ENCODE measurements at regions not wholly inside any gene's neighbourhood (a gene's known extent, or its start where the extent isn't known, plus 50 kb on each side); places are given as distances from the start of the nearest gene placed in this dataset.

DNA sequence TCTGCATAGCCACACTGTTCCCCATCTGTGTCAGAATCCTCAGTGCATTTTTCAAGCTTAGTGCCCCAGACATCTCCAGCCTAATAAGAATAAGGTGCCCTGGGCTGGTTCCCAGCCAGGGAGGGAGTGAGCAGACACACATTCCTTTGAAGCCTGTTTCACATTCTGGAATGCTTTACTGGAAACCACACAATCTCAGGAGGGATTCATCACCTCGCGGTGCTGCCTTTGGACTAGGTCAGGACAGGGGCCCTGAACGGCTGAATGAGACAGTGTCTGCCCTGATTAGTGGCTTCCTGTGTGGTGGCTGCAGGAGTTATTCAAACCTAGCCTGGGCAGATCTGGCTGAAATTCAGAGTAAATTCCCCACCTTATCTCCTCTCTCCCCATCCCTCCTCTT, 108.0 kb upstream of the LDAH start:
- Histone ChIP-seq H3K4me1 (ENCODE audit: insufficient read depth, low read length) (peaks cover 17% of the 10 kb centered on the region), H2AFZ (ENCODE audit: low read length) (no peak overlapping the region), H3K9ac (ENCODE audit: insufficient read depth, low read depth, low read length) (no peak overlapping the region), H3K4me3 (replicated peaks in 1 of 3; ENCODE audit: insufficient read depth in 1 of 3, low read depth in 2 of 3, low read length in 3 of 3) (no peak overlapping the region), H3K79me2 (ENCODE audit: insufficient read depth, low read length) (no peaks in the 10 kb centered on the region), H4K20me1 (ENCODE audit: insufficient read depth, low read length) (no peaks in the 10 kb centered on the region), H3K27me3 (ENCODE audit: control insufficient read depth in 1 of 2, insufficient read depth in 2 of 2, low read length in 2 of 2) (peaks cover 0 to under 1% of the 10 kb centered on the region in 2 experiments; a peak in 2 of 5 replicates), H3K9me3 (ENCODE audit: low read length) (peaks cover 16% of the 10 kb centered on the region; the same call in 1 of the 2 replicates), H3K4me2 (ENCODE audit: low read depth, low read length) (no peak overlapping the region), H3K27ac (ENCODE audit: extremely low read length, insufficient read depth, low read length) (no peak overlapping the region), H3K36me3 (replicated peaks in 1 of 2; ENCODE audit: control insufficient read depth in 1 of 2, insufficient read depth in 2 of 2, low read length in 2 of 2) (no peaks in the 10 kb centered on the region)
- WGBS (ENCODE audit: low lambda C conversion rate): 0% methylated on average over 3 of the region's 3 CpGs
- DNase-seq (ENCODE audit: low spot score) (peak; percentile 35), FAIRE-seq (no peak), ATAC-seq (peak; percentile 67)
- ChIA-PET POLR2A (no interaction called here), CTCF (ENCODE audit: low intra/inter-chr PET ratio, low total read pairs) (no interaction called here)
- in situ Hi-C loops (cut with HindIII; ENCODE audit: extremely low pct_ligation_motif_present, low pct_unique_long_range_greater_than_20kb): no loop called here
- BruUV-seq (replicated peaks): no TSS peak
- TF ChIP-seq RFXANK (CRISPR knock-in tag; IDR thresholded peaks at IDR 0.05) (no peak), ZBTB33 (CRISPR knock-in tag; IDR thresholded peaks at IDR 0.05) (peak; percentile 19; the same call in 1 of the 2 replicates)
- intact Hi-C loops (cut with micrococcal nuclease; ENCODE audit: unreplicated experiment): no loop called here

DNA sequence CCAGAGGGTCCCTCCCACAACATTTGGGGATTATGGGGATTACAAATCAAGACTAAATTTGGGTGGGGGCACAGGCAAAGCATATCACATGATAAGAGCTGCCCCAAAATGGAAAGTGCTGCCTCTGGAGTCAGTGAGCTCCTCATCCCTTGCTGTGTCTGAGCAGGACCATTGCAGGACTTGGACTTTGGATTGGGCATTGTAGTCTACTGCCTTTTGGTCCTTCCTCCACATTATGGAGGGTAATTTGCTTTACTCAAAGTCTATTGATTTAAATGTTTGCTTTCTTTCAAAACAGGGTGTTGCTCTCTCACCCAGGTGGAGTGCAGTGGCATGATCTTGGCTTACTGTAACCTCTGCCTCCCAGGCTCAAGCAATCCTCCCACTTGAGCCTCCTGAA, 106.8 kb upstream of the LDAH start:
- H3K9ac ChIP-seq (ENCODE audit: insufficient read depth, low read depth, low read length): no peak overlapping the region
- no peaks in the 10 kb centered on the region for H3K36me3 ChIP-seq (replicated peaks in 1 of 2; ENCODE audit: control insufficient read depth in 1 of 2, insufficient read depth in 2 of 2, low read length in 2 of 2)
- in situ Hi-C loops (cut with HindIII; ENCODE audit: extremely low pct_ligation_motif_present, low pct_unique_long_range_greater_than_20kb) (no loop called here), intact Hi-C loops (cut with micrococcal nuclease; ENCODE audit: unreplicated experiment) (no loop called here)
- no peak overlapping the region for H3K4me3 ChIP-seq (replicated peaks in 1 of 3; ENCODE audit: insufficient read depth in 1 of 3, low read depth in 2 of 3, low read length in 3 of 3)
- no peak overlapping the region for H3K4me2 ChIP-seq (ENCODE audit: low read depth, low read length)
- no peaks in the 10 kb centered on the region for H4K20me1 ChIP-seq (ENCODE audit: insufficient read depth, low read length)
- H3K9me3 ChIP-seq (ENCODE audit: low read length): peaks cover 16% of the 10 kb centered on the region; the same call in 1 of the 2 replicates
- DNase-seq (ENCODE audit: low spot score): peak; percentile 36
- no peak overlapping the region for H2AFZ ChIP-seq (ENCODE audit: low read length)
- FAIRE-seq: no peak
- ATAC-seq: peak; percentile 69
- no TSS peak for BruUV-seq (replicated peaks)
- no peaks in the 10 kb centered on the region for H3K79me2 ChIP-seq (ENCODE audit: insufficient read depth, low read length)
- ChIA-PET CTCF (ENCODE audit: low intra/inter-chr PET ratio, low total read pairs) (no interaction called here), POLR2A (no interaction called here)
- no peak overlapping the region for H3K27ac ChIP-seq (ENCODE audit: extremely low read length, insufficient read depth, low read length)
- no peaks in the 10 kb centered on the region for H3K27me3 ChIP-seq (ENCODE audit: control insufficient read depth in 1 of 2, insufficient read depth in 2 of 2, low read length in 2 of 2)
- peaks cover 6% of the 10 kb centered on the region for H3K4me1 ChIP-seq (ENCODE audit: insufficient read depth, low read length)
- TF ChIP-seq ATF7 (IDR thresholded peaks at IDR 0.05): no peak
- TF ChIP-seq ATF7 (CRISPR knock-in tag; IDR thresholded peaks at IDR 0.05): no peak
- no peak for TF ChIP-seq ZNF468 (CRISPR knock-in tag; IDR thresholded peaks at IDR 0.05)
- TF ChIP-seq BRCA1 (CRISPR knock-in tag; IDR thresholded peaks at IDR 0.05): no peak
- no peak for TF ChIP-seq SRF (IDR thresholded peaks at IDR 0.05; ENCODE audit: low read depth, low read length)
- peak; percentile 76 for TF ChIP-seq ZNF770 (CRISPR knock-in tag; IDR thresholded peaks at IDR 0.05)
- TF ChIP-seq MNT (IDR thresholded peaks at IDR 0.05): no peak
- no peak for TF ChIP-seq SP2 (CRISPR knock-in tag; IDR thresholded peaks at IDR 0.05)
- no peak for TF ChIP-seq IRX3 (CRISPR knock-in tag; IDR thresholded peaks at IDR 0.05; ENCODE audit: borderline replicate concordance, low read depth)
- TF ChIP-seq ZNF33A (CRISPR knock-in tag; IDR thresholded peaks at IDR 0.05; ENCODE audit: borderline replicate concordance): no peak
- TF ChIP-seq HNF4A (CRISPR knock-in tag; IDR thresholded peaks at IDR 0.05): peak; percentile 60
- no peak for TF ChIP-seq TOE1 (CRISPR knock-in tag; IDR thresholded peaks at IDR 0.05)
- no peak for TF ChIP-seq ZBTB7B (CRISPR knock-in tag; IDR thresholded peaks at IDR 0.05)

All from HepG2 (cell line).